Islet of Langerhans (tissue), 1 donor: ENCODE measurements at regions not wholly inside any gene's neighbourhood (a gene's known extent, or its start where the extent isn't known, plus 50 kb on each side); places are given as distances from the start of the nearest gene placed in this dataset.
A peak's percentile ranks its signal among the peaks of the same experiment; 100 is the strongest.
"Not testable (repeated sequence)": the region's sequence is repeated elsewhere in the genome, so short reads cannot be mapped to it uniquely, and the experiment has no call there.

Experiments
- FAIRE-seq: peaks from one replicate; lab custom pipeline; 2011; peaks lifted over from hg19 to GRCh38; lab: Jason Lieb, UNC

- FAIRE-seq: peak; percentile 36
Observed at GRCh38 chr3:106401666-106402490, 533.1 kb upstream of the CBLB start.

- FAIRE-seq: no peak
Observed at GRCh38 chr3:106403371-106404145, 534.7 kb upstream of the CBLB start.

GRCh38 chr3:106413683-106414082 is 544.9 kb upstream of the CBLB start:
- no peak for FAIRE-seq

- FAIRE-seq: no peak
Observed at GRCh38 chr3:106420628-106421027, 551.8 kb upstream of the CBLB start.

GRCh38 chr3:106421426-106421825 is 552.6 kb upstream of the CBLB start:
- no peak for FAIRE-seq

GRCh38 chr3:106421909-106422308 is 553.1 kb upstream of the CBLB start:
- FAIRE-seq: no peak

GRCh38 chr3:106423321-106424225 is 554.8 kb upstream of the CBLB start:
- FAIRE-seq: no peak

GRCh38 chr3:106425026-106425425 is 556.2 kb upstream of the CBLB start:
- FAIRE-seq: no peak

GRCh38 chr3:106425916-106426315 is 557.1 kb upstream of the CBLB start:
- FAIRE-seq: no peak

GRCh38 chr3:106428565-106428994 is 559.8 kb upstream of the CBLB start:
- no peak for FAIRE-seq

- no peak for FAIRE-seq
Observed at GRCh38 chr3:106431721-106432120, 562.9 kb upstream of the CBLB start.

GRCh38 chr3:106435899-106436453 is 567.2 kb upstream of the CBLB start:
- no peak for FAIRE-seq

- FAIRE-seq: no peak
Observed at GRCh38 chr3:106438887-106439286, 570.1 kb upstream of the CBLB start.

- no peak for FAIRE-seq
Observed at GRCh38 chr3:106440672-106441071, 571.9 kb upstream of the CBLB start.

GRCh38 chr3:106446271-106446670 is 577.5 kb upstream of the CBLB start:
- no peak for FAIRE-seq

GRCh38 chr3:106447723-106448301 is 579.0 kb upstream of the CBLB start:
- no peak for FAIRE-seq

GRCh38 chr3:106448372-106448966 is 579.7 kb upstream of the CBLB start:
- FAIRE-seq: not testable (repeated sequence)

GRCh38 chr3:106452096-106452495 is 583.3 kb upstream of the CBLB start:
- FAIRE-seq: no peak

- no peak for FAIRE-seq
Observed at GRCh38 chr3:106454497-106454896, 585.7 kb upstream of the CBLB start.

- FAIRE-seq: no peak
Observed at GRCh38 chr3:106457281-106458180, 588.7 kb upstream of the CBLB start.
